ENCODE measurements at regions not wholly inside any gene's neighbourhood (a gene's known extent, or its start where the extent isn't known, plus 50 kb on each side); places are given as distances from the start of the nearest gene placed in this dataset.

DNA sequence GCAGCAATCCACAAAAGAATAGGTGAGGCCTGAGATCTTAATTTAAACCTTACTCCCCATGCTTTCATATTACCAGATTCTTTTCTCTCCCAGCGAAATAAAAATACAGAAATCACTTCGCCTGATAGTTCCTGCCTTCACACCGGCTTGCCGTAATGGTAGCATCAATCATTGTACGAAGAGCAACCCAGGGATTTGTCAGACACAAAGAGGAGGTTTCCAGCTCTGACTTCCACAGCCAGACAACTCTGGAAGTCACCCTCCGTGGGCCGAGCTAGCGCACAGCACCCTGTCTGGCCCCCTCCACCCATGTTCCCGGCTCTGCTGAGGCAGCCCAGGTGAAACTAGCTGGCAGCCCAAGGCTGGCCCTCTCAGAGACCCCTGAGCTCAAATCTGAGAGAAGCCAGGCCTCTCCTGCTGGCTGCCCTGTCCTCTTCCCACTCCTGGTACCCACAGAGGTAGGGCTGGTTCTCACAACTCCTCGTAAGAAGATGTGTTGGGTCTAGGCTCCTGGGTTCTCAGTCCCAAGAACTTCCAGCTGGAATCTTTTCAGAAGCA lies 156.9 kb upstream of the BNIP2 start:
- TF ChIP-seq CTCF (IDR thresholded peaks at IDR 0.05; ENCODE audit: extremely low read depth, missing control alignments), result no peak
- DNase-seq (ENCODE audit: low spot score), result no peak

DNA sequence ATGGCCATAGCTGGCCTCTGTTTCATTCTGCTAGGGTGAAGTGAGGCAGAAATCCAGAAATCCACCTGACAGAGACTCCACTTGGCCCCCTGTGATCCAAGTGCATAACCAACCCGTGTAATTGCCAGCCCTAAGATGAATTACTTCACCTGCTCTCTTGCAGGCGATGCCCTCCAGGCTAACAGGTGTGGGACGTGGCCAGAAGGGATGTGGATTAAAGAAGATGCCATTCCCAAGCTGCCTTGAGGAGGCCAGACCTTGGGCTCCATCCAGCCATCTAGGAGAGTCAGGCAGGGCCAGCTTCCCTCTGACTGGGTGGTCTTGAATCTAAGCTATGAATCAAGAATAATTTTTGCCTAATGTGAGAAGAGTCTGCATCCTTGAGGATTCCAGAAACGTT lies 154.5 kb upstream of the BNIP2 start:
- no peak for DNase-seq (ENCODE audit: low spot score)

GRCh38 chr15:59841036-59841435 lies 151.9 kb upstream of the BNIP2 start:
- no peak for TF ChIP-seq CTCF (IDR thresholded peaks at IDR 0.05; ENCODE audit: extremely low read depth, missing control alignments)
- no peak for DNase-seq (ENCODE audit: low spot score)

More for the DNA sequence above, 154.5 kb upstream of the BNIP2 start:
- TF ChIP-seq CTCF (IDR thresholded peaks at IDR 0.05; ENCODE audit: extremely low read depth, missing control alignments), result no peak

- TF ChIP-seq CTCF (IDR thresholded peaks at IDR 0.05; ENCODE audit: extremely low read depth, missing control alignments), result no peak
Measured at GRCh38 chr15:59839906-59840305, 150.8 kb upstream of the BNIP2 start.

GRCh38 chr15:59838900-59839299 lies 149.8 kb upstream of the BNIP2 start:
- DNase-seq (ENCODE audit: low spot score), result no peak
- no peak for TF ChIP-seq CTCF (IDR thresholded peaks at IDR 0.05; ENCODE audit: extremely low read depth, missing control alignments)

More at GRCh38 chr15:59839906-59840305, 150.8 kb upstream of the BNIP2 start:
- DNase-seq (ENCODE audit: low spot score), result no peak

GRCh38 chr15:59835776-59836175 lies 146.7 kb upstream of the BNIP2 start:
- no peak for DNase-seq (ENCODE audit: low spot score)
- no peak for TF ChIP-seq CTCF (IDR thresholded peaks at IDR 0.05; ENCODE audit: extremely low read depth, missing control alignments)

- TF ChIP-seq CTCF (IDR thresholded peaks at IDR 0.05; ENCODE audit: extremely low read depth, missing control alignments), result no peak
- no peak for DNase-seq (ENCODE audit: low spot score)
Measured at GRCh38 chr15:59834528-59834927, 145.4 kb upstream of the BNIP2 start.

All from GM20000 (cell line).